ENCODE measurements at regions not wholly inside any gene's neighbourhood (a gene's known extent, or its start where the extent isn't known, plus 50 kb on each side); places are given as distances from the start of the nearest gene placed in this dataset.

DNA sequence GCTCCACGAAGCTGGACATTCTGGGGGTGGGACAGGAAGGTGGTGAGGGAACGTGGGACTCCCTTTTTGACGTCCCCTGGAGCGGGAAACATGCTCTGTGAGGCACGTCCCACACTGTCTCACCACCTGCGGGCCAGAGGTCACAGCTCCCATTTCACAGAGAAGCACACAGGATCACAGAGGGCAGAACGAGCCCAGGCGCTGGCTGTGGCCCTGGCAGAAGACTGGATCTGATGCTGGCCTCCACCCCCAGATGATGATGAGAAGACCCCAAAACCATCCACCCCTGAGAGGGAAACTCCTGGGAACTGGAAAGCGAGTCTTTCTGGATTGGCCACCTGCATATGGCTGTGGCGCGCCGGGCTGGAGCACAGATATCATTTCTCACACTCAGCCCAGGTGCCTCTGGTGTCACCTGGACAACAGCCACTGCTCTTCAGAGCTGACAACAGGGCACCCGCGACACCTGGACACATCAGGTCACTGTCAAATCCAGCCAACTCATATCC is 216.2 kb downstream of the TUBA3C start:
- Histone ChIP-seq H2BK15ac (ENCODE audit: low read depth, low read length) (no peak overlapping the region), H3K4ac (ENCODE audit: low read depth, low read length) (no peak overlapping the region), H3K4me2 (ENCODE audit: low read depth, low read length) (no peak overlapping the region), H2BK5ac (ENCODE audit: low read depth, low read length, poor library complexity, severe bottlenecking) (no peak overlapping the region), H4K8ac (ENCODE audit: low read depth in 2 of 2, low read length in 2 of 2) (no peak overlapping the region), H2BK120ac (ENCODE audit: low read depth, low read length) (no peak overlapping the region), H3K56ac (ENCODE audit: extremely low read depth, insufficient read depth, low read length) (no peak overlapping the region), H3K9me1 (ENCODE audit: insufficient read depth, low read length) (no peaks in the 10 kb centered on the region), H3K27ac (ENCODE audit: insufficient read depth, low read length) (no peak overlapping the region), H3K4me3 (ENCODE audit: insufficient read depth, low read depth, low read length) (no peak overlapping the region), H4K5ac (ENCODE audit: low read depth, low read length) (no peak overlapping the region), H4K91ac (ENCODE audit: insufficient read depth, low read depth, low read length) (no peak overlapping the region), H2AK9ac (replicated peaks; ENCODE audit: low read depth, low read length, poor library complexity) (no peak overlapping the region), H4K20me1 (ENCODE audit: insufficient read depth, low read length) (no peaks in the 10 kb centered on the region), H2BK20ac (ENCODE audit: low read depth, low read length) (no peak overlapping the region), H2AFZ (replicated peaks; ENCODE audit: low read length, poor library complexity) (no peak overlapping the region), H3K36me3 (ENCODE audit: control insufficient read depth, insufficient read depth, low read length) (no peaks in the 10 kb centered on the region), H3K9ac (ENCODE audit: low read depth, low read length) (no peak overlapping the region), H3K9me3 (ENCODE audit: control insufficient read depth, insufficient read depth, low read length) (peaks cover 34% of the 10 kb centered on the region), H3K14ac (replicated peaks; ENCODE audit: low read depth, low read length) (no peak overlapping the region), H3K79me1 (ENCODE audit: low read depth in 1 of 2, low read length in 2 of 2) (no peaks in the 10 kb centered on the region), H3K4me1 (ENCODE audit: control insufficient read depth, insufficient read depth, low read length) (no peaks in the 10 kb centered on the region), H3K27me3 (ENCODE audit: control insufficient read depth, insufficient read depth, low read length) (no peaks in the 10 kb centered on the region), H2AK5ac (ENCODE audit: low read depth, low read length) (no peak overlapping the region), H3K23ac (ENCODE audit: low read depth, low read length) (no peak overlapping the region), H3K18ac (ENCODE audit: low read depth, low read length) (no peak overlapping the region)
- intact Hi-C loops (cut with micrococcal nuclease) (no loop called here), in situ Hi-C loops (cut with MboI; ENCODE audit: low sequenced_read_pairs) (no loop called here), dilution Hi-C loops (cut with HindIII; ENCODE audit: low sequenced_read_pairs, unreplicated experiment) (no loop called here)
- ChIA-PET POLR2A (ENCODE audit: unreplicated experiment) (no interaction called here), CTCF (no interaction called here)
- TF ChIP-seq POLR2A (IDR thresholded peaks at IDR 0.05; ENCODE audit: low read depth, low read length) (no peak), FOS (IDR thresholded peaks at IDR 0.05; ENCODE audit: low read depth, low read length) (no peak), CEBPB (IDR thresholded peaks at IDR 0.05; ENCODE audit: low read depth, low read length) (no peak), RAD21 (IDR thresholded peaks at IDR 0.05; ENCODE audit: low read length) (no peak), NFE2L2 (IDR thresholded peaks at IDR 0.05; ENCODE audit: low read depth, low read length) (no peak), MAFK (IDR thresholded peaks at IDR 0.05; ENCODE audit: low read depth, low read length) (no peak), RFX5 (IDR thresholded peaks at IDR 0.05; ENCODE audit: low read depth, low read length) (no peak), MAZ (IDR thresholded peaks at IDR 0.05; ENCODE audit: borderline replicate concordance, low read depth, low read length) (no peak), BHLHE40 (IDR thresholded peaks at IDR 0.05; ENCODE audit: low read depth, low read length) (no peak), RCOR1 (IDR thresholded peaks at IDR 0.05; ENCODE audit: insufficient replicate concordance, low read length) (no peak), SMC3 (IDR thresholded peaks at IDR 0.05; ENCODE audit: low read depth, low read length) (no peak), CHD1 (IDR thresholded peaks at IDR 0.05; ENCODE audit: low read depth, low read length) (no peak), MXI1 (IDR thresholded peaks at IDR 0.05; ENCODE audit: borderline replicate concordance, low read depth, low read length) (no peak)
- TF ChIP-seq, protein P1, sequence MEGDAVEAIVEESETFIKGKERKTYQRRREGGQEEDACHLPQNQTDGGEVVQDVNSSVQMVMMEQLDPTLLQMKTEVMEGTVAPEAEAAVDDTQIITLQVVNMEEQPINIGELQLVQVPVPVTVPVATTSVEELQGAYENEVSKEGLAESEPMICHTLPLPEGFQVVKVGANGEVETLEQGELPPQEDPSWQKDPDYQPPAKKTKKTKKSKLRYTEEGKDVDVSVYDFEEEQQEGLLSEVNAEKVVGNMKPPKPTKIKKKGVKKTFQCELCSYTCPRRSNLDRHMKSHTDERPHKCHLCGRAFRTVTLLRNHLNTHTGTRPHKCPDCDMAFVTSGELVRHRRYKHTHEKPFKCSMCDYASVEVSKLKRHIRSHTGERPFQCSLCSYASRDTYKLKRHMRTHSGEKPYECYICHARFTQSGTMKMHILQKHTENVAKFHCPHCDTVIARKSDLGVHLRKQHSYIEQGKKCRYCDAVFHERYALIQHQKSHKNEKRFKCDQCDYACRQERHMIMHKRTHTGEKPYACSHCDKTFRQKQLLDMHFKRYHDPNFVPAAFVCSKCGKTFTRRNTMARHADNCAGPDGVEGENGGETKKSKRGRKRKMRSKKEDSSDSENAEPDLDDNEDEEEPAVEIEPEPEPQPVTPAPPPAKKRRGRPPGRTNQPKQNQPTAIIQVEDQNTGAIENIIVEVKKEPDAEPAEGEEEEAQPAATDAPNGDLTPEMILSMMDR (conservative IDR thresholded peaks at IDR 0.05; ENCODE audit: low read depth, low read length) = no peak
- TF ChIP-seq, protein P2, sequence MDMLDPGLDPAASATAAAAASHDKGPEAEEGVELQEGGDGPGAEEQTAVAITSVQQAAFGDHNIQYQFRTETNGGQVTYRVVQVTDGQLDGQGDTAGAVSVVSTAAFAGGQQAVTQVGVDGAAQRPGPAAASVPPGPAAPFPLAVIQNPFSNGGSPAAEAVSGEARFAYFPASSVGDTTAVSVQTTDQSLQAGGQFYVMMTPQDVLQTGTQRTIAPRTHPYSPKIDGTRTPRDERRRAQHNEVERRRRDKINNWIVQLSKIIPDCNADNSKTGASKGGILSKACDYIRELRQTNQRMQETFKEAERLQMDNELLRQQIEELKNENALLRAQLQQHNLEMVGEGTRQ (IDR thresholded peaks at IDR 0.05; ENCODE audit: low read depth, low read length) = no peak
- TF ChIP-seq, protein P3, sequence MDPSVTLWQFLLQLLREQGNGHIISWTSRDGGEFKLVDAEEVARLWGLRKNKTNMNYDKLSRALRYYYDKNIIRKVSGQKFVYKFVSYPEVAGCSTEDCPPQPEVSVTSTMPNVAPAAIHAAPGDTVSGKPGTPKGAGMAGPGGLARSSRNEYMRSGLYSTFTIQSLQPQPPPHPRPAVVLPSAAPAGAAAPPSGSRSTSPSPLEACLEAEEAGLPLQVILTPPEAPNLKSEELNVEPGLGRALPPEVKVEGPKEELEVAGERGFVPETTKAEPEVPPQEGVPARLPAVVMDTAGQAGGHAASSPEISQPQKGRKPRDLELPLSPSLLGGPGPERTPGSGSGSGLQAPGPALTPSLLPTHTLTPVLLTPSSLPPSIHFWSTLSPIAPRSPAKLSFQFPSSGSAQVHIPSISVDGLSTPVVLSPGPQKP (IDR thresholded peaks at IDR 0.05; ENCODE audit: borderline replicate concordance, low read depth, low read length) = no peak
- 65% methylated on average over 9 of the region's 14 CpGs; no CpG with 5 or more reads in 1 of the 2 experiments for WGBS, 2 experiments (ENCODE audit: extremely low coverage in 2 of 2, insufficient read length in 1 of 2)
- DNase-seq = no peak
- no TSS peak for BruUV-seq (replicated peaks)
- no peak for ATAC-seq (ENCODE audit: low read depth)
